ENCODE measurements at regions not wholly inside any gene's neighbourhood (a gene's known extent, or its start where the extent isn't known, plus 50 kb on each side); places are given as distances from the start of the nearest gene placed in this dataset.

- TF ChIP-seq CTCF (IDR thresholded peaks at IDR 0.05), result no peak
- TF ChIP-seq EP300 (IDR thresholded peaks at IDR 0.05), result no peak
- TF ChIP-seq POLR2AphosphoS5 (IDR thresholded peaks at IDR 0.05), result no peak
These were observed 76.6 kb downstream of the EMP1 start for GRCh38 chr12:13273097-13273496.
